Vagina (tissue), 2 donors: ENCODE measurements at regions not wholly inside any gene's neighbourhood (a gene's known extent, or its start where the extent isn't known, plus 50 kb on each side); places are given as distances from the start of the nearest gene placed in this dataset.
"Not testable (repeated sequence)": the region's sequence is repeated elsewhere in the genome, so short reads cannot be mapped to it uniquely, and the experiment has no call there.

ENCODE experiments used
- DNase-seq, 2 donors: peaks; one replicate each; pipeline ENCODE4 v3.0.0-alpha.2; 2017; ENCODE audit errors: extremely low spot score in 2 of 2
- H3K27ac ChIP-seq: fragments of 200-600 bp; sonication (generic); one replicate; pipeline ENCODE4 v1.5.1; 2019
- H3K27me3 ChIP-seq: fragments of 200-600 bp; sonication (generic); one replicate; pipeline ENCODE4 v1.5.1; 2019
- H3K36me3 ChIP-seq, 2 donors: fragments of 200-600 bp; sonication (generic); one replicate each; pipeline ENCODE4 v1.5.1; 2017 to 2019
- H3K4me1 ChIP-seq: fragments of 200-600 bp; sonication (generic); one replicate; pipeline ENCODE4 v1.5.1; 2019
- H3K4me3 ChIP-seq, 2 donors: fragments of 200-600 bp; sonication (generic); 1 replicate in 1 of 2; 2 replicates in 1 of 2; pipeline ENCODE4 v1.5.1; 2016 to 2019
- H3K9me3 ChIP-seq: fragments of 200-600 bp; sonication (generic); one replicate; pipeline ENCODE4 v1.5.1; 2019
- POLR2A ChIP-seq, 2 donors: fragments of 450-650 bp; IDR thresholded peaks; one replicate each; pipeline ENCODE4 v1.6.1; 2017; ENCODE audit warnings: antibody characterized with exemption in 2 of 2, mild to moderate bottlenecking in 2 of 2, moderate library complexity in 2 of 2
- POLR2AphosphoS5 ChIP-seq, 2 donors: sonication (generic); formaldehyde crosslinking; IDR thresholded peaks; one replicate each; pipeline ENCODE4 v1.9.0; 2017; ENCODE audit warnings: antibody characterized with exemption in 2 of 2, mild to moderate bottlenecking in 2 of 2, low read depth in 1 of 2; ENCODE audit not compliant: insufficient read depth in 1 of 2
- intact Hi-C: fragments of 100-400 bp; cut with DNase I; formaldehyde crosslinking; loops from one replicate; pipeline ENCODE4 v1.15.1; 2023
- TF ChIP-seq, protein P1 (sequence below), 3 experiments: fragments of 450-650 bp in 2 of 3; fragments of 200-600 bp in 1 of 3; sonication (generic) in 1 of 3; IDR thresholded peaks; one replicate each; pipeline ENCODE4 v1.5.1; 2017 to 2019; ENCODE audit warnings: antibody characterized with exemption in 3 of 3, mild to moderate bottlenecking in 2 of 3, moderate library complexity in 2 of 3

DNA sequence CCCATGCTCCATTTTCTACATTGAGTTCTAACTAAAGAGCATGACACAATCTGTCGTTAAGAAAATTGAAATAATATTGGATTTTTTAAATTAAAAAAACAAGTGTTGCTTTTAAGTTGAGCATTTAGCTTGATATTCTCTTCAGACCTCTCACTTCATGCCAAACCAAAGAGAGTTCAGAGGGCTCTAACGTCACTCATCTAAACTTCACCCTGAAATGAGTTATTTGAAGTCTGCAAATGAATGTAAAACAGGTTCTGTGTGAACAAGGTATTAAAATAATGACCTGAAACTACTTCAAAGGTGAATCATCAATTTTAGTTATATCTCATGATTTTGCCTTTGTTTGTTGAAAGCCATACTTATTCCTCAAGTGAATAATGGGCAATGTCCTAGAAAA, 61.8 kb downstream of the MRPL57 start:
- DNase-seq, result no peak
- Histone ChIP-seq H3K27me3 (no peaks in the 10 kb centered on the region), H3K36me3 (no peaks in the 10 kb centered on the region), H3K4me1 (no peaks in the 10 kb centered on the region), H3K27ac (no peak overlapping the region), H3K4me3 (no peak overlapping the region), H3K9me3 (no peaks in the 10 kb centered on the region)
- no peak for TF ChIP-seq POLR2AphosphoS5 (IDR thresholded peaks at IDR 0.05; ENCODE audit: insufficient read depth in 1 of 2, low read depth in 1 of 2)
- TF ChIP-seq, protein P1, sequence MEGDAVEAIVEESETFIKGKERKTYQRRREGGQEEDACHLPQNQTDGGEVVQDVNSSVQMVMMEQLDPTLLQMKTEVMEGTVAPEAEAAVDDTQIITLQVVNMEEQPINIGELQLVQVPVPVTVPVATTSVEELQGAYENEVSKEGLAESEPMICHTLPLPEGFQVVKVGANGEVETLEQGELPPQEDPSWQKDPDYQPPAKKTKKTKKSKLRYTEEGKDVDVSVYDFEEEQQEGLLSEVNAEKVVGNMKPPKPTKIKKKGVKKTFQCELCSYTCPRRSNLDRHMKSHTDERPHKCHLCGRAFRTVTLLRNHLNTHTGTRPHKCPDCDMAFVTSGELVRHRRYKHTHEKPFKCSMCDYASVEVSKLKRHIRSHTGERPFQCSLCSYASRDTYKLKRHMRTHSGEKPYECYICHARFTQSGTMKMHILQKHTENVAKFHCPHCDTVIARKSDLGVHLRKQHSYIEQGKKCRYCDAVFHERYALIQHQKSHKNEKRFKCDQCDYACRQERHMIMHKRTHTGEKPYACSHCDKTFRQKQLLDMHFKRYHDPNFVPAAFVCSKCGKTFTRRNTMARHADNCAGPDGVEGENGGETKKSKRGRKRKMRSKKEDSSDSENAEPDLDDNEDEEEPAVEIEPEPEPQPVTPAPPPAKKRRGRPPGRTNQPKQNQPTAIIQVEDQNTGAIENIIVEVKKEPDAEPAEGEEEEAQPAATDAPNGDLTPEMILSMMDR (IDR thresholded peaks at IDR 0.05), result no peak
- TF ChIP-seq POLR2A (IDR thresholded peaks at IDR 0.05), result no peak
- intact Hi-C loops, result no loop called here

- intact Hi-C loops, result no loop called here
- no peak overlapping the region for H3K4me3 ChIP-seq
- no peak for DNase-seq
Measured at GRCh38 chr13:21240586-21240985, 64.1 kb downstream of the MRPL57 start.

DNA sequence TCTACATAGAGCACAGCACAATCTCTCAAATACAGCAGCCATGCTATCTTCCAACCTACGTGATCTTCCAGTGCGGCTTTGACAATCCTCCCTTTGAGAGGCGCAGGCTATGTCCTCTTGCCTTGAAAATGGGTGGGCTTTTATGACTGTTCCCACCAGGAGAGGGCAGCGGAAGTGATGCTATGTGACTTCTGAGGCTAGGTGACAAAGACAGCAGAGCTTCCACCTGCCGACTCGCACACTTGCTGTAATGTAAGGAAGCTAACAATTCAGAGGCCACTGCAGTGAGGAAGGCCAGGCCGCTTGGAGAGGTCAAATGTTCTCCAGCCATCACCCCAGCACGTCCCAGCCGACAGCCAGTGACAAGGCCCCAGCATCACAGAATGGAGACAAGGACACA, 65.8 kb downstream of the MRPL57 start:
- Histone ChIP-seq H3K27me3 (no peaks in the 10 kb centered on the region), H3K27ac (no peak overlapping the region), H3K4me1 (no peaks in the 10 kb centered on the region), H3K9me3 (no peaks in the 10 kb centered on the region), H3K4me3 (no peak overlapping the region), H3K36me3 (no peaks in the 10 kb centered on the region)
- intact Hi-C loops, result no loop called here
- TF ChIP-seq POLR2AphosphoS5 (IDR thresholded peaks at IDR 0.05; ENCODE audit: insufficient read depth in 1 of 2, low read depth in 1 of 2), result no peak
- TF ChIP-seq POLR2A (IDR thresholded peaks at IDR 0.05), result no peak
- TF ChIP-seq, protein P1 (IDR thresholded peaks at IDR 0.05), result no peak
- DNase-seq, result no peak

More at GRCh38 chr13:21240586-21240985, 64.1 kb downstream of the MRPL57 start:
- H3K36me3 ChIP-seq, result no peaks in the 10 kb centered on the region
- H3K27me3 ChIP-seq, result no peaks in the 10 kb centered on the region
- TF ChIP-seq, protein P1 (IDR thresholded peaks at IDR 0.05), result no peak
- TF ChIP-seq POLR2A (IDR thresholded peaks at IDR 0.05), result no peak
- TF ChIP-seq POLR2AphosphoS5 (IDR thresholded peaks at IDR 0.05; ENCODE audit: insufficient read depth in 1 of 2, low read depth in 1 of 2), result no peak
- H3K27ac ChIP-seq, result no peak overlapping the region
- no peaks in the 10 kb centered on the region for H3K4me1 ChIP-seq
- no peaks in the 10 kb centered on the region for H3K9me3 ChIP-seq

DNA sequence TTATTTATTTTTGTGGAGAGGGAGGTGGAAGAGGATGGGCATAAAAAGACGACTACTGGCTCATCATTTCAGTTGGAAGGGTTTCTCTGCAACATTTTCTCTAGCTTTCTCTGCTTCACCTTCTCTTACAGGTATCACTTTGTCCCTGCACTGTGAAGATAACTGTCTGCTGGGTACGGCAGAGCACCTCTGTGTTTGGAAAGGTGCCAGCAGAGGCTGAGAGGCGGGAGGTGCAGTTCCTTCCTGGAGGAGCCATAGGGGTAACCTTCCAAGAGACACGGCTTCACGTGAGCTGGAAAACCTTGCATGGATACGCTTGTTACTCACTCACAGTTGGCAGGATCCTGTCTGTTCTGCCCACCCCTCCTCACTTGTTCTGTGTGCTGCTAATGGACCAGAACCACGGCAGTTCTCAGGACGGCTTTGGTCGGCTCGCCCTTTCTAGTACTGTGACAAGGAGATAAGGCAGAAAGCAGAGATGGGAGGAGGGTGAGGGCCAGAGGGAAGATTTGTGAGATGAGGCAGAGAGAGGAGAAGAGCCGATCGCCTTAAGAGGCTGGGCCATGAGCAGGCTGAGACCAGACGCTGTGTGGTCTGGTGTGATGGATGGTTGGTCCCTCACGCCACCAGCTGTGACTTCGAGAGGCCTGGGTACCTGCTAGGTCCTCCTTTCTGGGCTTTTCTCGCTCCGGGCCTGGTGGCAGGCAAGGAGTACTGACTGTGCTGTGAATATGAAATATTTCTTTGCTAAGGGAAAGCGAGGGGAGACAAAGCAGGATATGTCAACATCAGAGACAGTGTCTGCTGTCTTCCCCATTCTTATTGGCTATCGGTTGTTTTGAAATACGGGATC, 66.8 kb downstream of the MRPL57 start:
- TF ChIP-seq, protein P1 (IDR thresholded peaks at IDR 0.05), result no peak
- TF ChIP-seq POLR2A (IDR thresholded peaks at IDR 0.05), result no peak
- no peak for TF ChIP-seq POLR2AphosphoS5 (IDR thresholded peaks at IDR 0.05; ENCODE audit: insufficient read depth in 1 of 2, low read depth in 1 of 2)
- H3K9me3 ChIP-seq, result no peaks in the 10 kb centered on the region
- H3K4me1 ChIP-seq, result no peaks in the 10 kb centered on the region
- no peak overlapping the region for H3K27ac ChIP-seq
- no peak overlapping the region for H3K4me3 ChIP-seq
- H3K27me3 ChIP-seq, result no peaks in the 10 kb centered on the region
- no peak for DNase-seq
- intact Hi-C loops, result no loop called here
- no peaks in the 10 kb centered on the region for H3K36me3 ChIP-seq

GRCh38 chr13:21243898-21244184, 67.4 kb downstream of the MRPL57 start:
- H3K36me3 ChIP-seq, intact Hi-C loops, H3K27me3 ChIP-seq, H3K4me1 ChIP-seq, H3K4me3 ChIP-seq, DNase-seq, H3K9me3 ChIP-seq, H3K27ac ChIP-seq: not testable (repeated sequence)
